Heart left ventricle (tissue), 16 donors: ENCODE measurements at regions not wholly inside any gene's neighbourhood (a gene's known extent, or its start where the extent isn't known, plus 50 kb on each side); places are given as distances from the start of the nearest gene placed in this dataset.

Experiments used
- ATAC-seq, 4 donors: fragments of 200-7000 bp; cut with Tn5 transposase; one replicate each; pipeline ENCODE4 v1.9.1; 2020 to 2022; ENCODE audit warnings: moderate library complexity in 4 of 4, mild to moderate bottlenecking in 3 of 4, moderate number of reproducible peaks in 1 of 4
- DNase-seq, 5 donors: peaks; one replicate each; pipeline ENCODE4 v3.0.0-alpha.2; 2020
- H3K27ac ChIP-seq, 12 donors: fragments of 200-600 bp; sonication (generic) in 4 of 12; one replicate each; pipeline versions ENCODE4 v1.5.0 to v1.8.0; 2016 to 2022; ENCODE audit warnings: mild to moderate bottlenecking in 2 of 12
- H3K27me3 ChIP-seq, 9 donors: fragments of 200-600 bp; sonication (generic) in 2 of 9; one replicate each; pipeline versions ENCODE4 v1.5.1 to v1.8.0; 2016 to 2022; ENCODE audit warnings: mild to moderate bottlenecking in 3 of 9
- H3K36me3 ChIP-seq, 9 donors: fragments of 200-600 bp; sonication (generic) in 2 of 9; one replicate each; pipeline versions ENCODE4 v1.5.0 to v1.8.0; 2018 to 2022; ENCODE audit warnings: mild to moderate bottlenecking in 2 of 9
- H3K4me1 ChIP-seq, 12 donors: fragments of 200-600 bp; sonication (generic) in 4 of 12; one replicate each; pipeline versions ENCODE4 v1.5.0 to v1.8.0; 2016 to 2022; ENCODE audit warnings: mild to moderate bottlenecking in 3 of 12
- H3K4me3 ChIP-seq, 12 donors: fragments of 200-600 bp; sonication (generic) in 4 of 12; one replicate each; pipeline versions ENCODE4 v1.5.0 to v1.8.0; 2017 to 2022; ENCODE audit warnings: mild to moderate bottlenecking in 9 of 12, moderate library complexity in 4 of 12
- H3K9me3 ChIP-seq, 12 donors: fragments of 200-600 bp; sonication (generic) in 4 of 12; one replicate each; pipeline versions ENCODE4 v1.5.0 to v1.8.0; 2016 to 2022; ENCODE audit warnings: mild to moderate bottlenecking in 1 of 12
- CTCF ChIP-seq, 12 donors: fragments of 200-600 bp; sonication (generic) in 4 of 12; IDR thresholded peaks; one replicate each; pipeline versions ENCODE4 v1.5.0 to v1.8.0; 2018 to 2022; ENCODE audit warnings: antibody characterized with exemption in 12 of 12, mild to moderate bottlenecking in 5 of 12
- POLR2A ChIP-seq, 2 donors: fragments of 450-650 bp; IDR thresholded peaks; one replicate each; pipeline ENCODE4 v1.6.1; 2017; ENCODE audit warnings: antibody characterized with exemption in 2 of 2, mild to moderate bottlenecking in 2 of 2, moderate library complexity in 2 of 2
- WGBS, 4 donors: extraction: QIAGEN DNeasy Blood & Tissue Kit in 2 of 4; methylation state at CpG; one replicate each; pipeline versions ENCODE4 v1.1.5 to v1.1.7; 2013 to 2018; 5-methylcytosine and 5-hydroxymethylcytosine counted together
- intact Hi-C, 10 donors: fragments of 100-400 bp; cut with DNase I; formaldehyde crosslinking; loops; one replicate each; pipeline versions ENCODE4 v1.11.1 to v1.14.2; 2022
- donor health status: ischemic (EF 13 %, LVEDD 7.1; RV severe dilation, severe dysfunction).
- donor health status: healthy with polysubstance abuse.
- donor health status: DM: no; HTN: yes; CAD: no.
- donor health status: DM: no; HTN: no; CAD: no.
- donor health status: ischemic (EF 25% LVEDD 6.9; RV normal size, moderate dysfunction).
- donor health status: ischemic (EF 25% LVEDD 5.7; RV mildly dilated, moderate dysfunction).
- donor health status: healthy.
- donor health status: DM: yes; HTN: yes; CAD: no.
- donor health status: ischemic (EF 35%, LVEDD 5.7; RV mildly dilated, moderate dysfunction).
- donor health status: nonischemic (EF 11% LVEDD 7.7; RV severe dilation, severe dysfunction).
- donor health status: DM: yes; HTN: yes; CAD: no.
- donor health status: PGD.
- donor health status: ischemic (EF 29% LVEDD 5.4; RV normal size, mild dysfunction).
- donor health status: nonischemic (EF 23%, LVEDD 6.1; RV moderate dilation, normal function).

GRCh38 chr14:49017447-49017846, 568.7 kb downstream of the RPS29 start:
- TF ChIP-seq POLR2A (IDR thresholded peaks at IDR 0.05) (no peak), CTCF (IDR thresholded peaks at IDR 0.05) (no peak)
- Histone ChIP-seq H3K9me3 (no peaks in the 10 kb centered on the region), H3K36me3 (no peaks in the 10 kb centered on the region), H3K4me1 (no peaks in the 10 kb centered on the region), H3K27ac (no peak overlapping the region), H3K27me3 (no peaks in the 10 kb centered on the region), H3K4me3 (no peak overlapping the region)
- intact Hi-C loops = no loop called here
- no peak for ATAC-seq
- no peak for DNase-seq
- 76 to 77% (median 77%) methylated on average over 5 of the region's 5 CpGs for WGBS, 4 donors

GRCh38 chr14:49016381-49016780, 569.8 kb downstream of the RPS29 start:
- DNase-seq (no peak), ATAC-seq (no peak)
- Histone ChIP-seq H3K9me3 (no peaks in the 10 kb centered on the region), H3K4me1 (no peaks in the 10 kb centered on the region), H3K27ac (no peak overlapping the region), H3K27me3 (no peaks in the 10 kb centered on the region), H3K36me3 (no peaks in the 10 kb centered on the region), H3K4me3 (no peak overlapping the region)
- intact Hi-C loops = no loop called here
- no peak for TF ChIP-seq POLR2A (IDR thresholded peaks at IDR 0.05)
- TF ChIP-seq CTCF (IDR thresholded peaks at IDR 0.05) = no peak
- WGBS, 4 donors = 79 to 91% (median 87%) methylated on average over 2 of the region's 2 CpGs

GRCh38 chr14:49014476-49014875, 571.7 kb downstream of the RPS29 start:
- Histone ChIP-seq H3K4me3 (no peak overlapping the region), H3K27me3 (no peaks in the 10 kb centered on the region), H3K9me3 (no peaks in the 10 kb centered on the region), H3K36me3 (no peaks in the 10 kb centered on the region), H3K4me1 (no peaks in the 10 kb centered on the region), H3K27ac (no peak overlapping the region)
- WGBS, 4 donors = 48 to 64% (median 57%) methylated on average over 3 of the region's 3 CpGs
- DNase-seq (no peak), ATAC-seq (no peak)
- TF ChIP-seq POLR2A (IDR thresholded peaks at IDR 0.05) (no peak), CTCF (IDR thresholded peaks at IDR 0.05) (no peak)
- intact Hi-C loops = no loop called here

- ATAC-seq = no peak
- intact Hi-C loops = no loop called here
- Histone ChIP-seq H3K9me3 (no peaks in the 10 kb centered on the region), H3K4me3 (no peak overlapping the region), H3K27me3 (no peaks in the 10 kb centered on the region), H3K27ac (no peak overlapping the region), H3K4me1 (no peaks in the 10 kb centered on the region), H3K36me3 (no peaks in the 10 kb centered on the region)
- no peak for DNase-seq
- TF ChIP-seq CTCF (IDR thresholded peaks at IDR 0.05) = no peak
- TF ChIP-seq POLR2A (IDR thresholded peaks at IDR 0.05) = no peak
- 71 to 81% (median 77%) methylated on average over 3 of the region's 3 CpGs for WGBS, 4 donors
Measured at GRCh38 chr14:49008363-49008762, 577.8 kb downstream of the RPS29 start.
